Daoy (cell line): ENCODE measurements at regions not wholly inside any gene's neighbourhood (a gene's known extent, or its start where the extent isn't known, plus 50 kb on each side); places are given as distances from the start of the nearest gene placed in this dataset.

Experiments used
- DNase-seq: peaks from one replicate; pipeline ENCODE4 v3.0.0-alpha.2; 2015; ENCODE audit warnings: low read depth

DNA sequence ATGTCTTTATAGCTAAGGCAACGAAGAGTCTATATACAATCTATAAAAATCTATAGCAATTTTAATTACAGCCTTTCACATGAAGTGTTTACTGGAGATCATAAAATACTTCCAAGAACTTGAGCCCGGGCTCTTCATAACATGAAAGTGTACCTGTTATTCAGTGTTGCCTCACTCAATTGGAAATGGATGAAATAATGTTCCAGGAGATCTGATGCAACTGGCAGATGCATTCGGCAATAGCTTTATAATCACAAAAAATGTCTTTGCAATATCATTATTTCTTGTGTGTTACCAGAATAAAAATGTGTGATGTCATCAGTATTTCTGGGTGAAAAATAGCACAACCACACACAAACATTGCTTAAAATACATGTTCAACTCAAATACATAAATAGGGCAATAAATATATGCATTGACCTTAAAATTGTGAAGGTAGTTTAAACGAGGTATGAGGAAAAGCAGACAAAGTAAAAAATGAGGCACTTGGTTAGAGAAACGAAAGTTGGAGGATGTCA, 1266.8 kb upstream of the PCDH7 start:
- no peak for DNase-seq

GRCh38 chr4:29459926-29460325, 1260.2 kb upstream of the PCDH7 start:
- DNase-seq = no peak

- DNase-seq = no peak
These were observed 1253.0 kb upstream of the PCDH7 start for GRCh38 chr4:29467044-29467717.
